ENCODE measurements at regions not wholly inside any gene's neighbourhood (a gene's known extent, or its start where the extent isn't known, plus 50 kb on each side); places are given as distances from the start of the nearest gene placed in this dataset.

DNA sequence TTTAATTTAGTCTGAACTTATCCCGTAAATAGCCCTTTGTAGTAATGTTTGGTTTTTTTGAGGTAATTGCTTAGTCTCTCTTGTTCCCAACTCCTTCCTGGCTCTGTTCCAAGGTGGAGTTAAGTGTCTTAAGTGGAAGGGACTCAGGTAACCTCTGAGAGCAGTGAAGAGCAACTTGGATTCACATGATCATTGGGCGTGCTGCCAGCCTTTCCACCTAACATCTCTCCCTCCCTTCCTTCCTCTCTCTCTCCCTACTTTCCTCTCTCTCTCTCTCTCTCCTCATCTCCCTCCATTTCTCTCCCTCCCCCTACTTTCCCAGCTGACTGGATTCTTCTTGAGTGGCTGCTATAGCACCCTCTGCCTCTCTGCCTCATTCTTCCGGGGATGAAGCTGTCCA is 232.9 kb upstream of the SASH1 start:
- H3K9ac ChIP-seq (ENCODE audit: extremely low read depth, low read length, poor library complexity, severe bottlenecking): no peak overlapping the region
- H3K4me3 Mint-ChIP-seq: no peak overlapping the region
- DNase-seq: no peak
- no peaks in the 10 kb centered on the region for H3K27me3 ChIP-seq (ENCODE audit: control insufficient read depth, insufficient read depth, low read length, poor library complexity, severe bottlenecking)
- WGBS, 2 experiments (ENCODE audit: insufficient coverage in 1 of 2, insufficient read length in 1 of 2): 92 to 100% methylated on average over 2 to 3 of the region's 3 CpGs
- no peaks in the 10 kb centered on the region for H3K4me1 Mint-ChIP-seq
- H3K4me1 ChIP-seq (ENCODE audit: control insufficient read depth, insufficient read depth, low read length): no peaks in the 10 kb centered on the region
- no peak overlapping the region for H3K4me3 ChIP-seq (ENCODE audit: low read length)
- H3K9me3 ChIP-seq (ENCODE audit: control insufficient read depth, low read length): no peaks in the 10 kb centered on the region
- H3K36me3 Mint-ChIP-seq (ENCODE audit: low read depth): no peaks in the 10 kb centered on the region
- no peak overlapping the region for H3K27ac ChIP-seq (ENCODE audit: low read depth, low read length)
- TF ChIP-seq, protein P1, sequence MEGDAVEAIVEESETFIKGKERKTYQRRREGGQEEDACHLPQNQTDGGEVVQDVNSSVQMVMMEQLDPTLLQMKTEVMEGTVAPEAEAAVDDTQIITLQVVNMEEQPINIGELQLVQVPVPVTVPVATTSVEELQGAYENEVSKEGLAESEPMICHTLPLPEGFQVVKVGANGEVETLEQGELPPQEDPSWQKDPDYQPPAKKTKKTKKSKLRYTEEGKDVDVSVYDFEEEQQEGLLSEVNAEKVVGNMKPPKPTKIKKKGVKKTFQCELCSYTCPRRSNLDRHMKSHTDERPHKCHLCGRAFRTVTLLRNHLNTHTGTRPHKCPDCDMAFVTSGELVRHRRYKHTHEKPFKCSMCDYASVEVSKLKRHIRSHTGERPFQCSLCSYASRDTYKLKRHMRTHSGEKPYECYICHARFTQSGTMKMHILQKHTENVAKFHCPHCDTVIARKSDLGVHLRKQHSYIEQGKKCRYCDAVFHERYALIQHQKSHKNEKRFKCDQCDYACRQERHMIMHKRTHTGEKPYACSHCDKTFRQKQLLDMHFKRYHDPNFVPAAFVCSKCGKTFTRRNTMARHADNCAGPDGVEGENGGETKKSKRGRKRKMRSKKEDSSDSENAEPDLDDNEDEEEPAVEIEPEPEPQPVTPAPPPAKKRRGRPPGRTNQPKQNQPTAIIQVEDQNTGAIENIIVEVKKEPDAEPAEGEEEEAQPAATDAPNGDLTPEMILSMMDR (conservative IDR thresholded peaks at IDR 0.05): no peak
- no peaks in the 10 kb centered on the region for H3K9me3 Mint-ChIP-seq
- H3K27me3 Mint-ChIP-seq (ENCODE audit: insufficient read depth): no peaks in the 10 kb centered on the region
- H3K36me3 ChIP-seq (ENCODE audit: control insufficient read depth, insufficient read depth, low read length): no peaks in the 10 kb centered on the region
- H3K27ac Mint-ChIP-seq: no peak overlapping the region

DNA sequence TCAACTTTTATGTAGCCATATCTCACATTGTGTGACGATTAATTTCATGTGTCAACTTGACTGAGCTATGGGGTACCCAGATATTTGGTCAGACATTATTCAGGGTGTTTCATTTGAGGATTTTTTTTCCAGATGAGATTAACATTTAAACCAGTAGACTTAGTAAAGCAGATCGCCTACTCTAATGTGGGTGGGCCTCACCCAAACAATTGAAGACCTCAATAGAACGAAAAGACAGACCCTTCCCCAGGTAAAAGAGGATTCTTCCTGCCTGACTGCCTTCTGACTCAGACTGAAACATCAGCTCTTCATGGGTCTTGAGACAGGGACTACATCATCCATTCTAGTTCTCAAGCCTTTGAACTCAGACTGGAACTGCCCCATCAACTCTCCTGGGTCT is 231.7 kb upstream of the SASH1 start:
- TF ChIP-seq, protein P1 (conservative IDR thresholded peaks at IDR 0.05): no peak
- no peaks in the 10 kb centered on the region for H3K4me1 ChIP-seq (ENCODE audit: control insufficient read depth, insufficient read depth, low read length)
- no peak overlapping the region for H3K27ac ChIP-seq (ENCODE audit: low read depth, low read length)
- Mint-ChIP-seq H3K9me3 (no peaks in the 10 kb centered on the region), H3K4me3 (no peak overlapping the region), H3K27me3 (ENCODE audit: insufficient read depth) (no peaks in the 10 kb centered on the region), H3K36me3 (ENCODE audit: low read depth) (no peaks in the 10 kb centered on the region), H3K27ac (no peak overlapping the region), H3K4me1 (no peaks in the 10 kb centered on the region)
- H3K4me3 ChIP-seq (ENCODE audit: low read length): no peak overlapping the region
- H3K9ac ChIP-seq (ENCODE audit: extremely low read depth, low read length, poor library complexity, severe bottlenecking): no peak overlapping the region
- no peak for DNase-seq
- no peaks in the 10 kb centered on the region for H3K27me3 ChIP-seq (ENCODE audit: control insufficient read depth, insufficient read depth, low read length, poor library complexity, severe bottlenecking)
- H3K9me3 ChIP-seq (ENCODE audit: control insufficient read depth, low read length): no peaks in the 10 kb centered on the region
- no peaks in the 10 kb centered on the region for H3K36me3 ChIP-seq (ENCODE audit: control insufficient read depth, insufficient read depth, low read length)
- 99 to 100% methylated on average over 2 to 3 of the region's 3 CpGs for WGBS, 2 experiments (ENCODE audit: insufficient coverage in 1 of 2, insufficient read length in 1 of 2)

DNA sequence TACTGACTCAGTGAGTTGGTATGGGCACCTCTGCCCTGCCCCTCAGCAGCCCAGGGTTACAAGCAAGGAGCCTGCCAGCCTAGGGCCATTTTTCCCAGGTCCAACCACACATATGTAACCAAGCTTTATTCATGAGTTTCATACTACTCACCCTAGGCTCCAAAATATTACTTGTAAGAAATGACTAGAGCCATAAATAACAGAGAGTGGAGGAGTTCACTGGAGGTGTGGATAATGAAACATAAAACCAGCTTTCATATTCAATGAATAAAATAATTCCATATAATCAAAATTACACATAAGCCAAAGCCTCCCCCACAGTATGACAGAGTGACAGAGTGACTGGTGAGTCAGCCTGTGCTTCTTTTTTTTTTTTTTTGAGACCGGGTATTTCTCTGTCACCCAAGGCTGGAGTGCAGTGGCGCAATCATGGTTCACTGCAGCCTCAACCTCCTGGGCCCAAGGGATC is 229.8 kb upstream of the SASH1 start:
- 89 to 93% methylated on average over 2 of the region's 2 CpGs for WGBS, 2 experiments (ENCODE audit: insufficient coverage in 1 of 2, insufficient read length in 1 of 2)
- Mint-ChIP-seq H3K9me3 (no peaks in the 10 kb centered on the region), H3K27ac (no peak overlapping the region)

More for the DNA sequence above, 229.8 kb upstream of the SASH1 start:
- Mint-ChIP-seq H3K36me3 (ENCODE audit: low read depth) (no peaks in the 10 kb centered on the region), H3K4me1 (no peaks in the 10 kb centered on the region), H3K4me3 (no peak overlapping the region), H3K27me3 (ENCODE audit: insufficient read depth) (no peaks in the 10 kb centered on the region)
- H3K9me3 ChIP-seq (ENCODE audit: control insufficient read depth, low read length): no peaks in the 10 kb centered on the region
- TF ChIP-seq, protein P1 (conservative IDR thresholded peaks at IDR 0.05): no peak
- H3K4me3 ChIP-seq (ENCODE audit: low read length): no peak overlapping the region
- no peak overlapping the region for H3K9ac ChIP-seq (ENCODE audit: extremely low read depth, low read length, poor library complexity, severe bottlenecking)
- no peaks in the 10 kb centered on the region for H3K36me3 ChIP-seq (ENCODE audit: control insufficient read depth, insufficient read depth, low read length)
- H3K27ac ChIP-seq (ENCODE audit: low read depth, low read length): no peak overlapping the region
- H3K4me1 ChIP-seq (ENCODE audit: control insufficient read depth, insufficient read depth, low read length): no peaks in the 10 kb centered on the region
- no peaks in the 10 kb centered on the region for H3K27me3 ChIP-seq (ENCODE audit: control insufficient read depth, insufficient read depth, low read length, poor library complexity, severe bottlenecking)
- no peak for DNase-seq

Measured in endodermal cell (in vitro differentiated cells).